Panc1 (cell line): ENCODE measurements at regions not wholly inside any gene's neighbourhood (a gene's known extent, or its start where the extent isn't known, plus 50 kb on each side); places are given as distances from the start of the nearest gene placed in this dataset.

Experiments used
- ATAC-seq: fragments of 200-7000 bp; cut with Tn5 transposase; 2 replicates; pipeline ENCODE4 v1.9.1; 2020; ENCODE audit warnings: mild to moderate bottlenecking, moderate library complexity
- BruUV-seq: library from RNA; stranded (reverse); fragments of 400-500 nt; replicated peaks from 2 replicates; lab custom pipeline; 2021; lab: Mats Ljungman, UMichigan
- CTCF ChIA-PET: fragments of 300-600 bp; sonication (Branson Sonifier 250); formaldehyde crosslinking; loops from one replicate; lab custom pipeline; 2022; ENCODE audit warnings: antibody characterized with exemption; lab: Charles Lee
- POLR2A ChIA-PET: fragments of 300-600 bp; sonication (Branson Sonifier 250); formaldehyde crosslinking; loops from one replicate; lab custom pipeline; 2022; ENCODE audit warnings: antibody characterized with exemption; lab: Charles Lee
- DNase-seq: peaks from one replicate; pipeline ENCODE4 v3.0.0-alpha.2; 2010; ENCODE audit warnings: low read depth, low spot score
- H3K27ac ChIP-seq: 2 replicates; pipeline ENCODE4 v1.5.1; 2011; ENCODE audit warnings: mild to moderate bottlenecking, low read length, inconsistent platforms
- H3K27me3 ChIP-seq: fragments of 200-500 bp; sonication (Bioruptor generic); 2 replicates; pipeline ENCODE4 v1.6.0; 2014; ENCODE audit warnings: low read length, inconsistent platforms; ENCODE audit not compliant: control insufficient read depth, insufficient read depth
- H3K36me3 ChIP-seq: fragments of 200-500 bp; sonication (Bioruptor generic); 2 replicates; pipeline ENCODE4 v1.5.1; 2014; ENCODE audit warnings: inconsistent platforms, mild to moderate bottlenecking, low read length, moderate library complexity; ENCODE audit not compliant: control insufficient read depth, insufficient read depth
- H3K4me1 ChIP-seq: 2 replicates; pipeline ENCODE4 v1.5.1; 2011; ENCODE audit warnings: inconsistent platforms, mild to moderate bottlenecking, low read length, moderate library complexity; ENCODE audit not compliant: control insufficient read depth, insufficient read depth
- H3K4me3 ChIP-seq, 2 experiments: 2 replicates each; pipeline ENCODE4 v1.5.1; 2011 to 2012; ENCODE audit warnings: low read depth in 2 of 2, low read length in 2 of 2, mild to moderate bottlenecking in 2 of 2, inconsistent platforms in 1 of 2, moderate library complexity in 1 of 2
- H3K9me3 ChIP-seq: fragments of 200-500 bp; sonication (Bioruptor generic); 2 replicates; pipeline ENCODE4 v1.5.1; 2014; ENCODE audit warnings: low read depth, mild to moderate bottlenecking, inconsistent platforms, low read length, moderate library complexity; ENCODE audit not compliant: control insufficient read depth, insufficient read depth
- POLR2AphosphoS5 ChIP-seq: IDR thresholded peaks from 2 replicates; pipeline ENCODE4 v1.6.1; 2012; ENCODE audit warnings: mild to moderate bottlenecking, low read depth, low read length, moderate library complexity
- SIN3A ChIP-seq: IDR thresholded peaks from 2 replicates; pipeline ENCODE4 v1.6.1; 2012; ENCODE audit warnings: low read depth, mild to moderate bottlenecking, low read length, moderate library complexity, borderline replicate concordance; ENCODE audit not compliant: insufficient read depth
- TCF7L2 ChIP-seq: IDR thresholded peaks from 2 replicates; pipeline ENCODE4 v1.6.1; 2011; ENCODE audit warnings: mild to moderate bottlenecking, low read depth, low read length, inconsistent platforms
- in situ Hi-C: cut with HindIII; loops from 2 replicates; pipeline ENCODE4 v1.10.0; 2016; ENCODE audit warnings: low sequenced_read_pairs, low pct_unique_long_range_greater_than_20kb
- intact Hi-C: fragments of 100-400 bp; cut with micrococcal nuclease; formaldehyde crosslinking; loops from one replicate; pipeline ENCODE4 v1.10.0; 2022; ENCODE audit not compliant: unreplicated experiment
- TF ChIP-seq, protein P1 (sequence below): fragments of 450-650 bp; IDR thresholded peaks from 2 replicates; pipeline ENCODE4 v1.5.1; 2017; ENCODE audit warnings: mild to moderate bottlenecking
- TF ChIP-seq, protein P2 (sequence below), 2 experiments: IDR thresholded peaks; 2 replicates each; pipeline ENCODE4 v1.6.1; 2011 to 2012; ENCODE audit warnings: low read depth in 2 of 2, control low read depth in 1 of 2, low read length in 1 of 2, mild to moderate bottlenecking in 1 of 2, moderate library complexity in 1 of 2; ENCODE audit not compliant: insufficient read depth in 1 of 2

DNA sequence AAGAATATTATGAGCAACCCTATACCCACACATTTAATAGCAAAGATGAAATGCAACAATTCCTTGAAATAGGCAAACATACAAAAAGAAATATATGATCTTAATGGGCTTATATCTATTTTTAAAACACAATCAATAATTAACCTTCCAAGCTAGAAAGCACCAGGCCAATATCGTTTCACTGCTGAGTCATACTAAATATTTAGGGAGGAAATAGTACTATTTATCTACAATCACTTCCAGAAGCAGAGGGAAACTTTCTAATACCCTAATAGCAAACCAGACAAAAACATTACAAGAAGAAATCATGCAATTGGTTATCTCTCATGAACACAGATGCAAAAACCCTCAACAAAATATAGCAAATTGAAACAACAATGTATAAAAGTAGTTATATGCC, 207.8 kb downstream of the MTHFS start:
- H3K27me3 ChIP-seq: peaks cover 7% of the 10 kb centered on the region; the same call in 1 of the 2 replicates
- POLR2A ChIA-PET: no interaction called here
- no peak overlapping the region for H3K4me3 ChIP-seq
- CTCF ChIA-PET: no interaction called here
- ATAC-seq: no peak
- H3K9me3 ChIP-seq: no peaks in the 10 kb centered on the region
- in situ Hi-C loops (no loop called here), intact Hi-C loops (no loop called here)
- H3K27ac ChIP-seq: no peak overlapping the region
- no TSS peak for BruUV-seq
- no peaks in the 10 kb centered on the region for H3K4me1 ChIP-seq
- DNase-seq: no peak
- no peaks in the 10 kb centered on the region for H3K36me3 ChIP-seq
- TF ChIP-seq, protein P1, sequence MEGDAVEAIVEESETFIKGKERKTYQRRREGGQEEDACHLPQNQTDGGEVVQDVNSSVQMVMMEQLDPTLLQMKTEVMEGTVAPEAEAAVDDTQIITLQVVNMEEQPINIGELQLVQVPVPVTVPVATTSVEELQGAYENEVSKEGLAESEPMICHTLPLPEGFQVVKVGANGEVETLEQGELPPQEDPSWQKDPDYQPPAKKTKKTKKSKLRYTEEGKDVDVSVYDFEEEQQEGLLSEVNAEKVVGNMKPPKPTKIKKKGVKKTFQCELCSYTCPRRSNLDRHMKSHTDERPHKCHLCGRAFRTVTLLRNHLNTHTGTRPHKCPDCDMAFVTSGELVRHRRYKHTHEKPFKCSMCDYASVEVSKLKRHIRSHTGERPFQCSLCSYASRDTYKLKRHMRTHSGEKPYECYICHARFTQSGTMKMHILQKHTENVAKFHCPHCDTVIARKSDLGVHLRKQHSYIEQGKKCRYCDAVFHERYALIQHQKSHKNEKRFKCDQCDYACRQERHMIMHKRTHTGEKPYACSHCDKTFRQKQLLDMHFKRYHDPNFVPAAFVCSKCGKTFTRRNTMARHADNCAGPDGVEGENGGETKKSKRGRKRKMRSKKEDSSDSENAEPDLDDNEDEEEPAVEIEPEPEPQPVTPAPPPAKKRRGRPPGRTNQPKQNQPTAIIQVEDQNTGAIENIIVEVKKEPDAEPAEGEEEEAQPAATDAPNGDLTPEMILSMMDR: no peak
- TF ChIP-seq SIN3A (no peak), TCF7L2 (no peak)

DNA sequence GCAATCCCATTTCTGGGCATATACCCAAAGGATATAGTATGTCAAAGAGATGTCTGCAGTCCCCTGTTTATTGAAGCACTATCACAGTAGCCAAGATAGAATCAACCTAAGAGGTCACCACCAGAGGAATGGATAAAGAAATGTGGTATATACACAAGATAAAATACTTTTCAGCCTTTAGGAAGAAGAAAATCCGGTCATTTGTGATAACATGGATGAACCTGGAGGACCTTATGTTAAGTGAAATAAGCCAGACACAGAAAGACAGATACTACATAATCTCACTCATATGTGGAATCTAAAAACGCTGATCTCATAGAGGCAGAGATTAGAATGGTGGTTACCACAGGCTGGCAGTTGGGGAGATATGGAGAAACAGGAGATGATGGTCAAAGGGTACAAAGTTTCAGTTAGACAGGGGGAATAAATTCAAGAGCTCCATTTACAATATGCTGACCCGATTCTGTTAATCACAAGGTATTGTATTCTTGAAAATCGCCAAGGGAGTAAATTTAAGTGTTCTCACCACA, 195.8 kb downstream of the MTHFS start:
- ChIA-PET CTCF (no interaction called here), POLR2A (no interaction called here)
- TF ChIP-seq TCF7L2 (no peak), POLR2AphosphoS5 (no peak), SIN3A (no peak)
- TF ChIP-seq, protein P1: no peak
- TF ChIP-seq, protein P2, sequence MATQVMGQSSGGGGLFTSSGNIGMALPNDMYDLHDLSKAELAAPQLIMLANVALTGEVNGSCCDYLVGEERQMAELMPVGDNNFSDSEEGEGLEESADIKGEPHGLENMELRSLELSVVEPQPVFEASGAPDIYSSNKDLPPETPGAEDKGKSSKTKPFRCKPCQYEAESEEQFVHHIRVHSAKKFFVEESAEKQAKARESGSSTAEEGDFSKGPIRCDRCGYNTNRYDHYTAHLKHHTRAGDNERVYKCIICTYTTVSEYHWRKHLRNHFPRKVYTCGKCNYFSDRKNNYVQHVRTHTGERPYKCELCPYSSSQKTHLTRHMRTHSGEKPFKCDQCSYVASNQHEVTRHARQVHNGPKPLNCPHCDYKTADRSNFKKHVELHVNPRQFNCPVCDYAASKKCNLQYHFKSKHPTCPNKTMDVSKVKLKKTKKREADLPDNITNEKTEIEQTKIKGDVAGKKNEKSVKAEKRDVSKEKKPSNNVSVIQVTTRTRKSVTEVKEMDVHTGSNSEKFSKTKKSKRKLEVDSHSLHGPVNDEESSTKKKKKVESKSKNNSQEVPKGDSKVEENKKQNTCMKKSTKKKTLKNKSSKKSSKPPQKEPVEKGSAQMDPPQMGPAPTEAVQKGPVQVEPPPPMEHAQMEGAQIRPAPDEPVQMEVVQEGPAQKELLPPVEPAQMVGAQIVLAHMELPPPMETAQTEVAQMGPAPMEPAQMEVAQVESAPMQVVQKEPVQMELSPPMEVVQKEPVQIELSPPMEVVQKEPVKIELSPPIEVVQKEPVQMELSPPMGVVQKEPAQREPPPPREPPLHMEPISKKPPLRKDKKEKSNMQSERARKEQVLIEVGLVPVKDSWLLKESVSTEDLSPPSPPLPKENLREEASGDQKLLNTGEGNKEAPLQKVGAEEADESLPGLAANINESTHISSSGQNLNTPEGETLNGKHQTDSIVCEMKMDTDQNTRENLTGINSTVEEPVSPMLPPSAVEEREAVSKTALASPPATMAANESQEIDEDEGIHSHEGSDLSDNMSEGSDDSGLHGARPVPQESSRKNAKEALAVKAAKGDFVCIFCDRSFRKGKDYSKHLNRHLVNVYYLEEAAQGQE (IDR thresholded peaks at IDR 0.05; ENCODE audit: insufficient read depth in 1 of 2, low read depth in 2 of 2, low read length in 1 of 2): no peak
- intact Hi-C loops (no loop called here), in situ Hi-C loops (no loop called here)
- no TSS peak for BruUV-seq
- no peaks in the 10 kb centered on the region for H3K4me1 ChIP-seq
- no peak for DNase-seq
- no peaks in the 10 kb centered on the region for H3K36me3 ChIP-seq
- no peak for ATAC-seq
- H3K27ac ChIP-seq: no peak overlapping the region
- H3K4me3 ChIP-seq: no peak overlapping the region
- no peaks in the 10 kb centered on the region; the same call in 1 of the 2 replicates for H3K27me3 ChIP-seq
- H3K9me3 ChIP-seq: no peaks in the 10 kb centered on the region
